ENCODE measurements at regions not wholly inside any gene's neighbourhood (a gene's known extent, or its start where the extent isn't known, plus 50 kb on each side); places are given as distances from the start of the nearest gene placed in this dataset.

DNA sequence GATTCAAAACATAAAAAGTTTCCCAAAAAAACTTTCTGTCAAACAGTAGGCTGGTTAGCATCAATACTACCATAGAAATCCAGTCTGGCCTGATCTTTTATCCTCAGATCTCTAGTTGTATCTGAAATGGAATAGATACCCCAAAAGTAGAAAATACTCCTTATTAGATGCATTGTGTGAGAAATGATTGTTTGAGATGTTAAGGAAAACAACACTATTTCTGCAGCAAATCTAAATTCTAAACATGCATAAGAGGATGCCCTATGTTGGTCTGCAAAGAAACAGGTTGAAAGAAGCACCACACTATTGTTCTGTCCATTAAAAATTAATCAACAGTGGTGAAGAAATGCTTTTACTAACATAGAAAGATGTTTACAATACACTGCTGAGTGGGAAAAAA is 121.0 kb downstream of the NPY start:
- Histone ChIP-seq H3K4me3 (ENCODE audit: control extremely low read depth in 1 of 5, extremely low read depth in 1 of 5, insufficient read depth in 1 of 5, low read depth in 2 of 5, low read length in 4 of 5) (no peak overlapping the region), H3K4me1 (ENCODE audit: control insufficient read depth in 2 of 2, insufficient read depth in 2 of 2, low read length in 2 of 2) (peaks cover 5 to 6% of the 10 kb centered on the region in 2 donors), H3K79me2 (ENCODE audit: control insufficient read depth, insufficient read depth, low read length) (no peaks in the 10 kb centered on the region), H2AFZ (ENCODE audit: insufficient read depth, low read depth, low read length, poor library complexity, severe bottlenecking) (no peak overlapping the region), H3K36me3 (replicated peaks in 1 of 2; ENCODE audit: control extremely low read depth in 1 of 2, control insufficient read depth in 1 of 2, extremely low read depth in 1 of 2, insufficient read depth in 2 of 2, low read length in 1 of 2) (no peaks in the 10 kb centered on the region), H3K9me3 (ENCODE audit: control extremely low read depth in 1 of 3, control insufficient read depth in 2 of 3, insufficient read depth in 1 of 3, low read length in 2 of 3) (no peaks in the 10 kb centered on the region), H4K20me1 (ENCODE audit: control insufficient read depth, insufficient read depth, low read length, poor library complexity, severe bottlenecking) (no peaks in the 10 kb centered on the region), H3K27ac (ENCODE audit: low read length in 2 of 2) (no peak overlapping the region), H3K27me3 (replicated peaks in 1 of 4; ENCODE audit: control extremely low read depth in 1 of 4, control insufficient read depth in 3 of 4, insufficient read depth in 4 of 4, low read length in 3 of 4) (no peaks in the 10 kb centered on the region), H3K9ac (ENCODE audit: low read length) (no peak overlapping the region), H3K4me2 (replicated peaks; ENCODE audit: low read depth, low read length, poor library complexity, severe bottlenecking) (no peak overlapping the region)
- CTCF ChIA-PET, result interaction anchor here (1.3 kb wide), 1 partner anchor 260 kb away, joined by 3 read pairs; no protein-coding TSS in a partner anchor
- POLR2A ChIA-PET, result no interaction called here
- TF ChIP-seq, protein P1, sequence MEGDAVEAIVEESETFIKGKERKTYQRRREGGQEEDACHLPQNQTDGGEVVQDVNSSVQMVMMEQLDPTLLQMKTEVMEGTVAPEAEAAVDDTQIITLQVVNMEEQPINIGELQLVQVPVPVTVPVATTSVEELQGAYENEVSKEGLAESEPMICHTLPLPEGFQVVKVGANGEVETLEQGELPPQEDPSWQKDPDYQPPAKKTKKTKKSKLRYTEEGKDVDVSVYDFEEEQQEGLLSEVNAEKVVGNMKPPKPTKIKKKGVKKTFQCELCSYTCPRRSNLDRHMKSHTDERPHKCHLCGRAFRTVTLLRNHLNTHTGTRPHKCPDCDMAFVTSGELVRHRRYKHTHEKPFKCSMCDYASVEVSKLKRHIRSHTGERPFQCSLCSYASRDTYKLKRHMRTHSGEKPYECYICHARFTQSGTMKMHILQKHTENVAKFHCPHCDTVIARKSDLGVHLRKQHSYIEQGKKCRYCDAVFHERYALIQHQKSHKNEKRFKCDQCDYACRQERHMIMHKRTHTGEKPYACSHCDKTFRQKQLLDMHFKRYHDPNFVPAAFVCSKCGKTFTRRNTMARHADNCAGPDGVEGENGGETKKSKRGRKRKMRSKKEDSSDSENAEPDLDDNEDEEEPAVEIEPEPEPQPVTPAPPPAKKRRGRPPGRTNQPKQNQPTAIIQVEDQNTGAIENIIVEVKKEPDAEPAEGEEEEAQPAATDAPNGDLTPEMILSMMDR (IDR thresholded peaks at IDR 0.05), result no peak
- TF ChIP-seq EZH2 (IDR thresholded peaks at IDR 0.05; ENCODE audit: borderline replicate concordance, insufficient read depth, low read depth, low read length, poor library complexity, severe bottlenecking), result no peak
- ATAC-seq (ENCODE audit: low read depth) (no peak), DNase-seq (no peak)
- H3K4me3 Mint-ChIP-seq, result no peak overlapping the region
- intact Hi-C loops (cut with micrococcal nuclease), result no loop called here
- no peaks in the 10 kb centered on the region for H3K9me3 Mint-ChIP-seq (ENCODE audit: insufficient read depth)
- no peak overlapping the region for H3K27ac Mint-ChIP-seq
- peaks cover 11% of the 10 kb centered on the region for H3K4me1 Mint-ChIP-seq
- no peaks in the 10 kb centered on the region for H3K27me3 Mint-ChIP-seq

DNA sequence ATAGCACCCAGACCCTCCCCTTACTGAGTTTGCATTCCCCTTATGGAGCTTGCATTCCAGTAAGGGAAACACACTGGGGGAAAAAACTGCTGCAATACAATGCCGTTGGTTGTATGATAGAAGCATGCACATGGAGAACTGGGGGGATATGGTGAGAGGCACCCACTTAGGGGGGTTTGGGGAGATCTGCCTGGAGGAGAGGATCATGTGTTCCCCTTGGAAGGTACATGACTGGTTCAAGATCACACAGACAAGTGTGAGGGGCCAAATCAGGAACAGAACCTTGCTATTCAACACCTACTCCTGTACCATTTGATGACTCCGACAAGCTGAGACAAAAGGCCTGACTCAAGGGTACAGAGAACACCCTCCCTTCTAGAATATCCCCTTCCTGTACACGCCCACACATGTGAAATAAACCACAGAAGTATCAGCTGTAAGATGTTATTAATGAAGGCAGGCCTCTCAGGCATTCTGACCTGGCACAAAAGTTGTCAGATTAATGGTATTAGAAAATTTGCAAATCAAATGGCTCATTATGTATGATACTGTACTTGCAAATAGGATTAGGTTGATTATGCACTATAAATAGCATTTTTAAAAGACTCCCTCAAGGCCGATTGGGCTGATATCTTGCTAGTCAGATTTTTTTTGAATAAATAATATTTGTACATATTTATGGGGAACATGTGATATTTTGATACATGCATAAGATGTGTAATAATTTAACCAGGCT is 122.2 kb downstream of the NPY start:
- ChIA-PET POLR2A (no interaction called here), CTCF (interaction anchor here (1.3 kb wide), 1 partner anchor 259 kb away, joined by 3 read pairs; no protein-coding TSS in a partner anchor)
- peaks cover 11% of the 10 kb centered on the region for H3K4me1 Mint-ChIP-seq
- intact Hi-C loops (cut with micrococcal nuclease), result no loop called here
- ATAC-seq (ENCODE audit: low read depth) (peak; percentile 39), DNase-seq (no peak)
- peaks cover 4% of the 10 kb centered on the region for H3K27me3 Mint-ChIP-seq
- no peak overlapping the region for H3K27ac Mint-ChIP-seq
- Histone ChIP-seq H3K79me2 (ENCODE audit: control insufficient read depth, insufficient read depth, low read length) (no peaks in the 10 kb centered on the region), H3K4me2 (replicated peaks; ENCODE audit: low read depth, low read length, poor library complexity, severe bottlenecking) (no peak overlapping the region), H3K27ac (ENCODE audit: low read length in 2 of 2) (no peak overlapping the region), H4K20me1 (ENCODE audit: control insufficient read depth, insufficient read depth, low read length, poor library complexity, severe bottlenecking) (no peaks in the 10 kb centered on the region), H3K36me3 (replicated peaks in 1 of 2; ENCODE audit: control extremely low read depth in 1 of 2, control insufficient read depth in 1 of 2, extremely low read depth in 1 of 2, insufficient read depth in 2 of 2, low read length in 1 of 2) (no peaks in the 10 kb centered on the region), H3K4me3 (ENCODE audit: control extremely low read depth in 1 of 5, extremely low read depth in 1 of 5, insufficient read depth in 1 of 5, low read depth in 2 of 5, low read length in 4 of 5) (no peak overlapping the region), H3K9me3 (ENCODE audit: control extremely low read depth in 1 of 3, control insufficient read depth in 2 of 3, insufficient read depth in 1 of 3, low read length in 2 of 3) (no peaks in the 10 kb centered on the region), H3K27me3 (replicated peaks in 1 of 4; ENCODE audit: control extremely low read depth in 1 of 4, control insufficient read depth in 3 of 4, insufficient read depth in 4 of 4, low read length in 3 of 4) (no peaks in the 10 kb centered on the region), H3K9ac (ENCODE audit: low read length) (no peak overlapping the region), H2AFZ (ENCODE audit: insufficient read depth, low read depth, low read length, poor library complexity, severe bottlenecking) (no peak overlapping the region), H3K4me1 (ENCODE audit: control insufficient read depth in 2 of 2, insufficient read depth in 2 of 2, low read length in 2 of 2) (peaks cover 5 to 6% of the 10 kb centered on the region in 2 donors)
- TF ChIP-seq, protein P1 (IDR thresholded peaks at IDR 0.05), result no peak
- TF ChIP-seq EZH2 (IDR thresholded peaks at IDR 0.05; ENCODE audit: borderline replicate concordance, insufficient read depth, low read depth, low read length, poor library complexity, severe bottlenecking), result no peak
- 100% methylated on average over 1 of the region's 4 CpGs for WGBS (ENCODE audit: insufficient coverage)
- H3K4me3 Mint-ChIP-seq, result no peak overlapping the region
- no peaks in the 10 kb centered on the region for H3K9me3 Mint-ChIP-seq (ENCODE audit: insufficient read depth)

All from B cell (primary cell).